Endothelial cell of umbilical vein (primary cell): ENCODE measurements at regions not wholly inside any gene's neighbourhood (a gene's known extent, or its start where the extent isn't known, plus 50 kb on each side); places are given as distances from the start of the nearest gene placed in this dataset.

ENCODE experiments used
- BruUV-seq: library from RNA; stranded (reverse); fragments of 400-500 nt; replicated peaks from 2 replicates; lab custom pipeline; 2021; lab: Mats Ljungman, UMichigan
- CTCF ChIA-PET: fragments of 300-600, 350-600 bp; sonication (Branson Sonifier 250); formaldehyde crosslinking; loops from one replicate; lab custom pipeline; 2021; ENCODE audit warnings: antibody characterized with exemption, inconsistent platforms; lab: Charles Lee
- POLR2A ChIA-PET: fragments of 300-600, 350-600 bp; sonication (Branson Sonifier 250); formaldehyde crosslinking; loops from one replicate; lab custom pipeline; 2021; ENCODE audit warnings: antibody characterized with exemption, inconsistent platforms; lab: Charles Lee
- DNase-seq: peaks from one replicate; pipeline ENCODE4 v3.0.0-alpha.2; 2011; ENCODE audit warnings: low read depth, low spot score
- FAIRE-seq: peaks from 2 replicates; lab custom pipeline; 2011; peaks lifted over from hg19 to GRCh38; lab: Jason Lieb, UNC
- H2AFZ ChIP-seq: 2 replicates; pipeline ENCODE4 v1.6.0; 2012; ENCODE audit warnings: low read depth, low read length, control low read depth, inconsistent platforms
- H3K27ac ChIP-seq: 2 replicates; pipeline ENCODE4 v1.5.1; 2011; ENCODE audit warnings: low read depth, mild to moderate bottlenecking, control low read depth, low read length, moderate library complexity; ENCODE audit not compliant: insufficient read depth
- H3K27me3 ChIP-seq, 2 experiments: 2 replicates each; pipeline versions ENCODE4 v1.6.0 to v1.6.1; 2011; ENCODE audit warnings: low read length in 2 of 2, mixed read lengths in 1 of 2; ENCODE audit not compliant: control insufficient read depth in 2 of 2, insufficient read depth in 2 of 2
- H3K36me3 ChIP-seq, 2 experiments: 2 replicates in 1 of 2; 3 replicates in 1 of 2; pipeline ENCODE4 v1.5.1; 2011; ENCODE audit warnings: low read length in 2 of 2, mild to moderate bottlenecking in 1 of 2, moderate library complexity in 1 of 2; ENCODE audit not compliant: control insufficient read depth in 2 of 2, insufficient read depth in 2 of 2; ENCODE audit errors: extremely low read depth in 1 of 2
- H3K4me1 ChIP-seq: 3 replicates; pipeline ENCODE4 v1.5.1; 2011; ENCODE audit warnings: mild to moderate bottlenecking, low read length; ENCODE audit not compliant: control insufficient read depth, insufficient read depth; ENCODE audit errors: extremely low read depth
- H3K4me2 ChIP-seq: 2 replicates; pipeline ENCODE4 v1.6.1; 2011; ENCODE audit warnings: low read length, control low read depth, mixed read lengths; ENCODE audit not compliant: insufficient read depth
- H3K4me3 ChIP-seq, 3 experiments: fragments of 200-600 bp in 1 of 3; sonication (generic), shearing (Covaris generic) in 1 of 3; replicated peaks in 1 of 3; 2 replicates each; pipeline ENCODE4 v1.5.1; 2011 to 2016; ENCODE audit warnings: control low read depth in 3 of 3, low read length in 3 of 3, mild to moderate bottlenecking in 2 of 3, inconsistent platforms in 1 of 3, low read depth in 1 of 3, moderate library complexity in 1 of 3; ENCODE audit not compliant: insufficient read depth in 1 of 3
- H3K79me2 ChIP-seq: 2 replicates; pipeline ENCODE4 v1.6.0; 2012; ENCODE audit warnings: low read length, inconsistent platforms; ENCODE audit not compliant: control insufficient read depth, insufficient read depth
- H3K9ac ChIP-seq: replicated peaks from 2 replicates; pipeline ENCODE3; 2011; ENCODE audit warnings: low read length, control low read depth; ENCODE audit not compliant: insufficient read depth; ENCODE audit errors: extremely low read depth
- H3K9me1 ChIP-seq: replicated peaks from 3 replicates; pipeline ENCODE4 v1.6.0; 2011; ENCODE audit warnings: mild to moderate bottlenecking, low read length; ENCODE audit not compliant: control insufficient read depth, insufficient read depth; ENCODE audit errors: extremely low read depth
- H3K9me3 ChIP-seq: replicated peaks from 2 replicates; pipeline ENCODE4 v1.5.1; 2012; ENCODE audit warnings: low read length, inconsistent platforms; ENCODE audit not compliant: control insufficient read depth, insufficient read depth
- H4K20me1 ChIP-seq: replicated peaks from 2 replicates; pipeline ENCODE3; 2011; ENCODE audit warnings: mild to moderate bottlenecking, low read length; ENCODE audit not compliant: control insufficient read depth, insufficient read depth; ENCODE audit errors: extremely low read depth
- EZH2 ChIP-seq: IDR thresholded peaks from 2 replicates; pipeline ENCODE4 v1.6.1; 2012; ENCODE audit warnings: borderline replicate concordance, low read depth, mild to moderate bottlenecking, moderate library complexity, low read length, inconsistent platforms; ENCODE audit not compliant: severe bottlenecking
- FOS ChIP-seq: IDR thresholded peaks from 2 replicates; pipeline ENCODE4 v1.6.1; 2011; ENCODE audit warnings: mild to moderate bottlenecking, low read length, moderate library complexity, borderline replicate concordance; ENCODE audit not compliant: insufficient read depth
- GATA2 ChIP-seq: IDR thresholded peaks from 2 replicates; pipeline ENCODE4 v1.7.0; 2011; ENCODE audit warnings: low read depth, mild to moderate bottlenecking, moderate library complexity, mixed read lengths, low read length; ENCODE audit not compliant: insufficient read length, insufficient read depth
- JUN ChIP-seq: IDR thresholded peaks from 2 replicates; pipeline ENCODE4 v1.6.1; 2011; ENCODE audit warnings: borderline replicate concordance, low read depth; ENCODE audit not compliant: insufficient read length, insufficient read depth
- MYC ChIP-seq: IDR thresholded peaks from one replicate; pipeline ENCODE4 v1.6.1; 2011; ENCODE audit warnings: mild to moderate bottlenecking, low read depth, low read length
- POLR2A ChIP-seq: IDR thresholded peaks from 2 replicates; pipeline ENCODE4 v1.6.1; 2012; ENCODE audit warnings: low read depth, mild to moderate bottlenecking, control low read depth, low read length
- POLR2AphosphoS5 ChIP-seq: IDR thresholded peaks from 2 replicates; pipeline ENCODE4 v1.6.1; 2012; ENCODE audit warnings: low read depth, mild to moderate bottlenecking, control low read depth, low read length, moderate library complexity; ENCODE audit not compliant: insufficient read depth
- dilution Hi-C: fragments of 300-500 bp; cut with MboI; formaldehyde crosslinking; loops from one replicate; pipeline ENCODE4 v1.15.0; 2019; ENCODE audit warnings: low sequenced_read_pairs; ENCODE audit not compliant: extremely low pct_ligation_motif_present
- intact Hi-C: fragments of 100-400 bp; cut with micrococcal nuclease; formaldehyde crosslinking; loops from one replicate; pipeline ENCODE4 v1.10.0; 2022
- TF ChIP-seq, protein P1 (sequence below), 2 donors: IDR thresholded peaks; 1 replicate in 1 of 2; 2 replicates in 1 of 2; pipeline ENCODE4 v1.5.1; 2011; ENCODE audit warnings: low read length in 2 of 2, mild to moderate bottlenecking in 2 of 2, moderate library complexity in 2 of 2, control low read depth in 1 of 2, inconsistent platforms in 1 of 2, low read depth in 1 of 2; ENCODE audit not compliant: insufficient read depth in 1 of 2; ENCODE audit errors: extremely low read depth in 1 of 2
- TF ChIP-seq, protein P2 (sequence below): IDR thresholded peaks from 2 replicates; pipeline ENCODE4 v1.6.1; 2011; ENCODE audit not compliant: insufficient read depth, insufficient read length

DNA sequence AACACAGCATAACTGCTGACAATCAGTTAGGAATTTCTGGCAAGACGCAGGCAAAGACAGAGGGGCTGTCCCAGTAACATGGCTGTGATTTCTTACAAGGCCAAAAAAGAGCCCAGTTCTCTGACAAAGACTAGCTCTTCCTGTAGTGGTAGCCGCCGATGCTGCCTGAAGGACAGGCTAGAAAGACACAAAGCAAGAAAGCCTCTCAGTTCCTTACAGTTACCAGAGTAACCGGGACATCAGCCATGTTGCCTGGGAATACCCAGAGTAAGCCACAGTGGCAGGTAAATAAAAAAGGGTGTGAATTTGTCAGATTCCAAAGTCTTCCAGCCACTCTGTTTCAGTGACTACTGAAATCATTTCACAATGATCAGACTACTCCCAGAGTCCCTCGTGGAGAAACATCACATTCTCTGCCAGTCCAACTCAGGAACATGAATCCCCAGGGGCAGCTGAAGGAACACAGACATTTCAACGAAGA, 493.6 kb upstream of the ADAMTS9 start:
- Histone ChIP-seq H2AFZ (no peak overlapping the region), H4K20me1 (no peaks in the 10 kb centered on the region), H3K4me1 (no peaks in the 10 kb centered on the region), H3K27ac (no peak overlapping the region), H3K4me2 (no peak overlapping the region), H3K9ac (no peak overlapping the region), H3K9me1 (no peaks in the 10 kb centered on the region), H3K4me3 (no peak overlapping the region), H3K27me3 (peaks cover 0 to 1% of the 10 kb centered on the region in 2 experiments), H3K9me3 (no peaks in the 10 kb centered on the region), H3K79me2 (no peaks in the 10 kb centered on the region), H3K36me3 (no peaks in the 10 kb centered on the region)
- no TSS peak for BruUV-seq
- intact Hi-C loops: no loop called here
- POLR2A ChIA-PET: interaction anchor here (0.6 kb wide), 1 partner anchor 53 kb away, joined by 9 read pairs; no protein-coding TSS in a partner anchor
- CTCF ChIA-PET: interaction anchor here (1.0 to 1.1 kb wide), 2 partner anchors 569 to 651 kb away, joined by 3 read pairs; no protein-coding TSS in a partner anchor
- TF ChIP-seq GATA2 (no peak), JUN (no peak), FOS (no peak), POLR2AphosphoS5 (no peak), MYC (no peak), EZH2 (no peak), POLR2A (no peak)
- TF ChIP-seq, protein P1, sequence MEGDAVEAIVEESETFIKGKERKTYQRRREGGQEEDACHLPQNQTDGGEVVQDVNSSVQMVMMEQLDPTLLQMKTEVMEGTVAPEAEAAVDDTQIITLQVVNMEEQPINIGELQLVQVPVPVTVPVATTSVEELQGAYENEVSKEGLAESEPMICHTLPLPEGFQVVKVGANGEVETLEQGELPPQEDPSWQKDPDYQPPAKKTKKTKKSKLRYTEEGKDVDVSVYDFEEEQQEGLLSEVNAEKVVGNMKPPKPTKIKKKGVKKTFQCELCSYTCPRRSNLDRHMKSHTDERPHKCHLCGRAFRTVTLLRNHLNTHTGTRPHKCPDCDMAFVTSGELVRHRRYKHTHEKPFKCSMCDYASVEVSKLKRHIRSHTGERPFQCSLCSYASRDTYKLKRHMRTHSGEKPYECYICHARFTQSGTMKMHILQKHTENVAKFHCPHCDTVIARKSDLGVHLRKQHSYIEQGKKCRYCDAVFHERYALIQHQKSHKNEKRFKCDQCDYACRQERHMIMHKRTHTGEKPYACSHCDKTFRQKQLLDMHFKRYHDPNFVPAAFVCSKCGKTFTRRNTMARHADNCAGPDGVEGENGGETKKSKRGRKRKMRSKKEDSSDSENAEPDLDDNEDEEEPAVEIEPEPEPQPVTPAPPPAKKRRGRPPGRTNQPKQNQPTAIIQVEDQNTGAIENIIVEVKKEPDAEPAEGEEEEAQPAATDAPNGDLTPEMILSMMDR (IDR thresholded peaks at IDR 0.05; ENCODE audit: extremely low read depth in 1 of 2, insufficient read depth in 1 of 2, low read depth in 1 of 2, low read length in 2 of 2): no peak
- TF ChIP-seq, protein P2, sequence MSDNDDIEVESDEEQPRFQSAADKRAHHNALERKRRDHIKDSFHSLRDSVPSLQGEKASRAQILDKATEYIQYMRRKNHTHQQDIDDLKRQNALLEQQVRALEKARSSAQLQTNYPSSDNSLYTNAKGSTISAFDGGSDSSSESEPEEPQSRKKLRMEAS: no peak
- FAIRE-seq (no peak), DNase-seq (no peak)
- dilution Hi-C loops: no loop called here
